ENCODE measurements at regions not wholly inside any gene's neighbourhood (a gene's known extent, or its start where the extent isn't known, plus 50 kb on each side); places are given as distances from the start of the nearest gene placed in this dataset.

GRCh38 chr18:42287047-42287446 lies 332.0 kb downstream of the PIK3C3 start:
- no peak for DNase-seq (ENCODE audit: low read depth)
- no peak for TF ChIP-seq CTCF (IDR thresholded peaks at IDR 0.05; ENCODE audit: control insufficient read depth, insufficient read depth, low read depth, low read length, missing control alignments)
- no peak overlapping the region for H3K4me3 ChIP-seq (ENCODE audit: control insufficient read depth, low read depth, low read length)

GRCh38 chr18:42288129-42288528 lies 333.1 kb downstream of the PIK3C3 start:
- TF ChIP-seq CTCF (IDR thresholded peaks at IDR 0.05; ENCODE audit: control insufficient read depth, insufficient read depth, low read depth, low read length, missing control alignments), result no peak
- no peak for DNase-seq (ENCODE audit: low read depth)
- H3K4me3 ChIP-seq (ENCODE audit: control insufficient read depth, low read depth, low read length), result no peak overlapping the region

- no peak overlapping the region for H3K4me3 ChIP-seq (ENCODE audit: control insufficient read depth, low read depth, low read length)
- DNase-seq (ENCODE audit: low read depth), result no peak
- no peak for TF ChIP-seq CTCF (IDR thresholded peaks at IDR 0.05; ENCODE audit: control insufficient read depth, insufficient read depth, low read depth, low read length, missing control alignments)
These were observed 334.5 kb downstream of the PIK3C3 start for GRCh38 chr18:42289526-42289925.

- no peak for TF ChIP-seq CTCF (IDR thresholded peaks at IDR 0.05; ENCODE audit: control insufficient read depth, insufficient read depth, low read depth, low read length, missing control alignments)
- no peak overlapping the region for H3K4me3 ChIP-seq (ENCODE audit: control insufficient read depth, low read depth, low read length)
- no peak for DNase-seq (ENCODE audit: low read depth)
These were observed 335.6 kb downstream of the PIK3C3 start for GRCh38 chr18:42290318-42291307.

GRCh38 chr18:42292654-42293053 lies 337.6 kb downstream of the PIK3C3 start:
- no peak for DNase-seq (ENCODE audit: low read depth)
- H3K4me3 ChIP-seq (ENCODE audit: control insufficient read depth, low read depth, low read length), result no peak overlapping the region
- TF ChIP-seq CTCF (IDR thresholded peaks at IDR 0.05; ENCODE audit: control insufficient read depth, insufficient read depth, low read depth, low read length, missing control alignments), result no peak

- no peak for TF ChIP-seq CTCF (IDR thresholded peaks at IDR 0.05; ENCODE audit: control insufficient read depth, insufficient read depth, low read depth, low read length, missing control alignments)
These were observed 341.2 kb downstream of the PIK3C3 start for GRCh38 chr18:42296192-42296591.

More at GRCh38 chr18:42296192-42296591, 341.2 kb downstream of the PIK3C3 start:
- DNase-seq (ENCODE audit: low read depth), result no peak
- H3K4me3 ChIP-seq (ENCODE audit: control insufficient read depth, low read depth, low read length), result no peak overlapping the region

All from AG09309 (cell line).